Stimulated activated CD4-positive, alpha-beta T cell treated with anti-CD3 and anti-CD28 coated beads, TNF-alpha, amount 100 ng/mL, for 24 hours (primary cell): ENCODE measurements at regions not wholly inside any gene's neighbourhood (a gene's known extent, or its start where the extent isn't known, plus 50 kb on each side); places are given as distances from the start of the nearest gene placed in this dataset.

Experiments
- DNase-seq, 3 experiments: peaks; one replicate each; pipeline ENCODE4 v3.0.0-alpha.2; 2020; ENCODE audit warnings: low read depth in 3 of 3

- no peak for DNase-seq
Measured at GRCh38 chr4:153988492-153989363, 199.8 kb upstream of the SFRP2 start.

- no peak for DNase-seq
Measured at GRCh38 chr4:153987291-153987690, 198.4 kb upstream of the SFRP2 start.

- DNase-seq = no peak
Measured at GRCh38 chr4:153976954-153977353, 188.1 kb upstream of the SFRP2 start.

- DNase-seq = no peak
Measured at GRCh38 chr4:153974452-153974851, 185.6 kb upstream of the SFRP2 start.

- DNase-seq = no peak
Measured at GRCh38 chr4:153973942-153974341, 185.1 kb upstream of the SFRP2 start.

- DNase-seq = no peak
Measured at GRCh38 chr4:153971899-153972298, 183.0 kb upstream of the SFRP2 start.

- DNase-seq = no peak
Measured at GRCh38 chr4:153970169-153970568, 181.3 kb upstream of the SFRP2 start.

GRCh38 chr4:153969542-153969941 is 180.7 kb upstream of the SFRP2 start:
- no peak for DNase-seq

GRCh38 chr4:153966641-153967040 is 177.8 kb upstream of the SFRP2 start:
- no peak for DNase-seq

GRCh38 chr4:153963216-153963615 is 174.3 kb upstream of the SFRP2 start:
- DNase-seq = no peak

GRCh38 chr4:153962311-153963039 is 173.6 kb upstream of the SFRP2 start:
- DNase-seq = no peak

- no peak for DNase-seq
Measured at GRCh38 chr4:153955327-153955726, 166.4 kb upstream of the SFRP2 start.

- DNase-seq = no peak
Measured at GRCh38 chr4:153954654-153955053, 165.8 kb upstream of the SFRP2 start.

GRCh38 chr4:153950100-153950979 is 161.5 kb upstream of the SFRP2 start:
- DNase-seq = peak in 2 of 3 experiments; percentile 2 to 9

GRCh38 chr4:153948041-153948440 is 159.2 kb upstream of the SFRP2 start:
- DNase-seq = no peak

- DNase-seq = no peak
Measured at GRCh38 chr4:153947124-153947523, 158.2 kb upstream of the SFRP2 start.

GRCh38 chr4:153945704-153946103 is 156.8 kb upstream of the SFRP2 start:
- DNase-seq = no peak

- DNase-seq = no peak
Measured at GRCh38 chr4:153943738-153944415, 155.0 kb upstream of the SFRP2 start.

GRCh38 chr4:153940916-153941315 is 152.0 kb upstream of the SFRP2 start:
- no peak for DNase-seq

- DNase-seq = no peak
Measured at GRCh38 chr4:153939570-153939969, 150.7 kb upstream of the SFRP2 start.

GRCh38 chr4:153938994-153939393 is 150.1 kb upstream of the SFRP2 start:
- DNase-seq = no peak
